Uterus (tissue), 2 donors: ENCODE measurements at regions not wholly inside any gene's neighbourhood (a gene's known extent, or its start where the extent isn't known, plus 50 kb on each side); places are given as distances from the start of the nearest gene placed in this dataset.

Experiments
- CTCF ChIP-seq, 4 experiments: fragments of 200-600 bp in 2 of 4; fragments of 450-650 bp in 2 of 4; sonication (generic) in 2 of 4; IDR thresholded peaks; one replicate each; pipeline ENCODE4 v1.5.1; 2016 to 2019; ENCODE audit warnings: antibody characterized with exemption in 4 of 4, mild to moderate bottlenecking in 2 of 4, moderate library complexity in 1 of 4
- POLR2A ChIP-seq, 2 donors: fragments of 450-650 bp; IDR thresholded peaks; one replicate each; pipeline ENCODE4 v1.6.1; 2016; ENCODE audit warnings: antibody characterized with exemption in 2 of 2, mild to moderate bottlenecking in 1 of 2, moderate library complexity in 1 of 2

- no peak for TF ChIP-seq CTCF (IDR thresholded peaks at IDR 0.05)
- no peak for TF ChIP-seq POLR2A (IDR thresholded peaks at IDR 0.05)
Measured at GRCh38 chr3:188964957-188965356, 206.8 kb upstream of the TPRG1 start.
